ENCODE measurements at regions not wholly inside any gene's neighbourhood (a gene's known extent, or its start where the extent isn't known, plus 50 kb on each side); places are given as distances from the start of the nearest gene placed in this dataset.
A peak's percentile ranks its signal among the peaks of the same experiment; 100 is the strongest.

DNA sequence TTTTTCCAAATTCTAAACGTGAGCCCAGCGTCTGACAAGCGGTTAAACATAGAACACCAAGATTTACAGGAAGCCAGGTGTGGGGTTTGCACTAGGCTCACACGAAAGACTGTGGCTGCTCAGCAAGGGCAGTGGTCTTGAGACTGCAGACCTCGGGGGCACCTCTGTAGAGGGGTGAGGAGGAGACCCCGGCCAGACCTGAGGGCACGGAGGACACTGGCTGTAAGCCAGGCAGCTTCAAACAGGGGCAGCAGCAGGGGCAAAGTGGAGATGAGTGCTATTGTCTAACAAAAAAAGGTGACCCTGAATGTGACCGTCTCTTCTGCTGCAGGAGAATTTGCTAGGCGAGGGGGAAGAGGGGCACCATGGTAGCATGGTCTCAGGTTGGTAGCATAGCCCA is 140.3 kb downstream of the CYP26B1 start:
- Histone ChIP-seq H4K5ac (ENCODE audit: insufficient read length, low read depth, low read length) (no peak overlapping the region), H3K14ac (ENCODE audit: insufficient read length) (no peak overlapping the region), H2BK120ac (replicated peaks; ENCODE audit: low read depth, low read length) (no peak overlapping the region), H3K56ac (replicated peaks; ENCODE audit: insufficient read length, low read depth, low read length) (no peak overlapping the region), H3K23ac (ENCODE audit: insufficient read length) (no peak overlapping the region), H2BK5ac (ENCODE audit: low read depth, low read length) (no peak overlapping the region), H4K8ac (ENCODE audit: extremely low read depth, insufficient read depth, low read length) (peak overlapping the region; percentile 18; the same call in 1 of the 2 replicates), H3K36me3 (ENCODE audit: control insufficient read depth in 2 of 4, insufficient read depth in 4 of 4, low read length in 3 of 4) (no peaks in the 10 kb centered on the region), H3K9ac (replicated peaks in 1 of 4; ENCODE audit: extremely low read depth in 1 of 4, low read depth in 3 of 4, low read length in 3 of 4) (no peak overlapping the region), H3K23me2 (ENCODE audit: low read depth, low read length) (no peaks in the 10 kb centered on the region), H2AK5ac (ENCODE audit: low read depth, low read length) (no peak overlapping the region), H3K4me1 (replicated peaks in 1 of 4; ENCODE audit: control insufficient read depth in 3 of 4, insufficient read depth in 4 of 4, low read length in 3 of 4) (no peaks in the 10 kb centered on the region), H3K27me3 (replicated peaks in 1 of 4; ENCODE audit: control insufficient read depth in 3 of 4, extremely low read depth in 1 of 4, insufficient read depth in 3 of 4, low read length in 3 of 4) (no peaks in the 10 kb centered on the region; a peak in 1 of 7 replicates), H3K79me1 (ENCODE audit: low read depth, low read length) (no peaks in the 10 kb centered on the region), H2AFZ (ENCODE audit: low read length) (no peak overlapping the region), H3K18ac (ENCODE audit: extremely low read depth, low read length) (no peak overlapping the region; the same call in 1 of the 2 replicates), H3K4me2 (ENCODE audit: insufficient read depth in 1 of 2, low read depth in 2 of 2, low read length in 2 of 2) (no peak overlapping the region), H3K27ac (ENCODE audit: low read depth, low read length) (no peak overlapping the region), H2BK20ac (ENCODE audit: low read length) (no peak overlapping the region), H3K9me3 (ENCODE audit: insufficient read depth in 2 of 2, low read depth in 1 of 2, low read length in 1 of 2) (no peaks in the 10 kb centered on the region), H3K4ac (replicated peaks; ENCODE audit: insufficient read length, low read depth, low read length) (no peak overlapping the region), H2BK15ac (ENCODE audit: low read length) (no peak overlapping the region), H3K4me3 (ENCODE audit: extremely low read depth in 1 of 4, insufficient read depth in 2 of 4, low read depth in 3 of 4, low read length in 4 of 4) (no peak overlapping the region), H3K79me2 (ENCODE audit: control insufficient read depth in 1 of 2, insufficient read depth in 2 of 2, low read length in 2 of 2) (no peaks in the 10 kb centered on the region), H4K20me1 (replicated peaks in 1 of 2; ENCODE audit: control insufficient read depth in 1 of 2, insufficient read depth in 2 of 2, low read length in 2 of 2) (no peaks in the 10 kb centered on the region), H4K91ac (replicated peaks; ENCODE audit: insufficient read length, low read length) (no peak overlapping the region), H2BK12ac (ENCODE audit: low read depth, low read length) (no peak overlapping the region)
- DNase-seq (ENCODE audit: low read depth in 1 of 2, low spot score in 2 of 2) (peak in 1 of 2 experiments; percentile 33), FAIRE-seq (no peak)
- ChIA-PET POLR2A (ENCODE audit: partially characterized antibody) (no interaction called here), CTCF (ENCODE audit: partially characterized antibody) (interaction anchor here (1.1 kb wide), 1 partner anchor 112 kb away, joined by 3 read pairs; no protein-coding TSS in a partner anchor)
- 89% methylated on average over 9 of the region's 9 CpGs; no CpG with 5 or more reads in 1 of the 2 experiments for WGBS, 2 experiments (ENCODE audit: extremely low coverage in 1 of 2, insufficient coverage in 1 of 2, insufficient read length in 1 of 2, insufficient replicate concordance in 2 of 2, low coverage in 1 of 2, low lambda C conversion rate in 2 of 2, missing lambda C conversion rate in 1 of 2)
- TF ChIP-seq CREB1 (IDR thresholded peaks at IDR 0.05) (no peak), FOSL1 (IDR thresholded peaks at IDR 0.05; ENCODE audit: insufficient read depth, low read depth, low read length) (no peak), RNF2 (IDR thresholded peaks at IDR 0.05; ENCODE audit: borderline replicate concordance, low read depth, low read length, missing control alignments, poor library complexity, severe bottlenecking) (no peak), RAD21 (IDR thresholded peaks at IDR 0.05 in 1 of 2, conservative IDR thresholded peaks at IDR 0.05 in 1 of 2; ENCODE audit: low read depth in 2 of 2, low read length in 2 of 2) (no peak), RBBP5 (IDR thresholded peaks at IDR 0.05; ENCODE audit: borderline replicate concordance, low read depth, low read length) (no peak), JUND (IDR thresholded peaks at IDR 0.05; ENCODE audit: low read length) (no peak), CHD1 (IDR thresholded peaks at IDR 0.05; ENCODE audit: low read depth, low read length) (no peak), KDM1A (IDR thresholded peaks at IDR 0.05; ENCODE audit: borderline replicate concordance, low read length) (no peak), SAP30 (IDR thresholded peaks at IDR 0.05; ENCODE audit: insufficient read depth, insufficient replicate concordance, low read length) (no peak), SP2 (IDR thresholded peaks at IDR 0.05; ENCODE audit: low read length) (no peak), CBX5 (IDR thresholded peaks at IDR 0.05; ENCODE audit: low read depth, low read length) (no peak), TAF7 (optimal IDR thresholded peaks at IDR 0.05; ENCODE audit: borderline replicate concordance, low read depth, low read length) (no peak)
- TF ChIP-seq, protein P1, sequence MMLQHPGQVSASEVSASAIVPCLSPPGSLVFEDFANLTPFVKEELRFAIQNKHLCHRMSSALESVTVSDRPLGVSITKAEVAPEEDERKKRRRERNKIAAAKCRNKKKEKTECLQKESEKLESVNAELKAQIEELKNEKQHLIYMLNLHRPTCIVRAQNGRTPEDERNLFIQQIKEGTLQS (IDR thresholded peaks at IDR 0.05; ENCODE audit: insufficient read depth, low read depth, low read length), result no peak
